PC-9 (cell line): ENCODE measurements at regions not wholly inside any gene's neighbourhood (a gene's known extent, or its start where the extent isn't known, plus 50 kb on each side); places are given as distances from the start of the nearest gene placed in this dataset.

Experiments used
- BruUV-seq: library from RNA; stranded (reverse); fragments of 400-500 nt; replicated peaks from 2 replicates; lab custom pipeline; 2021; lab: Mats Ljungman, UMichigan
- CTCF ChIA-PET: fragments of 300-600 bp; sonication (Branson Sonifier 250); formaldehyde crosslinking; loops from one replicate; lab custom pipeline; 2022; ENCODE audit warnings: antibody characterized with exemption; lab: Charles Lee
- POLR2A ChIA-PET: fragments of 300-600 bp; sonication (Branson Sonifier 250); formaldehyde crosslinking; loops from one replicate; lab custom pipeline; 2022; ENCODE audit warnings: antibody characterized with exemption; ENCODE audit not compliant: unreplicated experiment; lab: Charles Lee
- DNase-seq, 2 experiments: peaks; one replicate each; pipeline versions ENCODE4 v3.0.0 to v3.0.0-alpha.2; 2015 to 2022; ENCODE audit warnings: mixed read lengths in 1 of 2
- H2AFZ ChIP-seq: fragments of 200-600 bp; sonication (generic); 2 replicates; pipeline ENCODE4 v1.8.1; 2017; ENCODE audit warnings: antibody characterized with exemption
- H3F3A ChIP-seq: fragments of 200-600 bp; sonication (generic); 2 replicates; pipeline ENCODE4 v1.8.1; 2017; ENCODE audit warnings: antibody characterized with exemption, mild to moderate bottlenecking, low read depth; ENCODE audit not compliant: insufficient read depth
- H3K27ac ChIP-seq: fragments of 200-600 bp; sonication (generic); 2 replicates; pipeline ENCODE4 v1.6.1; 2016; ENCODE audit warnings: mixed run types
- H3K27me3 ChIP-seq: fragments of 200-600 bp; sonication (generic); 2 replicates; pipeline ENCODE4 v1.6.1; 2016; ENCODE audit warnings: low read depth, mixed run types; ENCODE audit not compliant: insufficient read depth
- H3K36me3 ChIP-seq: fragments of 200-600 bp; sonication (generic); 2 replicates; pipeline ENCODE4 v1.6.1; 2016; ENCODE audit warnings: low read depth, mixed run types
- H3K4me1 ChIP-seq: fragments of 200-600 bp; sonication (generic); replicated peaks from 2 replicates; pipeline ENCODE4 v1.6.1; 2016; ENCODE audit warnings: mixed run types; ENCODE audit not compliant: insufficient read depth
- H3K4me2 ChIP-seq: fragments of 200-600 bp; sonication (generic); 2 replicates; pipeline ENCODE4 v1.6.1; 2017; ENCODE audit warnings: mixed run types
- H3K4me3 ChIP-seq: fragments of 200-600 bp; sonication (generic); 2 replicates; pipeline ENCODE4 v1.6.1; 2016; ENCODE audit warnings: mixed run types
- H3K79me2 ChIP-seq: fragments of 200-600 bp; sonication (generic); 2 replicates; pipeline ENCODE4 v1.6.1; 2017; ENCODE audit warnings: low read depth, mixed run types
- H3K9me2 ChIP-seq: fragments of 200-600 bp; sonication (generic); 2 replicates; pipeline ENCODE4 v1.8.1; 2017; ENCODE audit warnings: mild to moderate bottlenecking; ENCODE audit not compliant: insufficient read depth
- H3K9me3 ChIP-seq: fragments of 200-600 bp; sonication (generic); 2 replicates; pipeline ENCODE4 v1.8.1; 2016; ENCODE audit warnings: low read depth; ENCODE audit not compliant: insufficient read depth
- H4K20me1 ChIP-seq: fragments of 200-600 bp; sonication (generic); 2 replicates; pipeline ENCODE4 v1.8.1; 2017; ENCODE audit not compliant: insufficient read depth
- EZH2 ChIP-seq: fragments of 200-600 bp; sonication (generic); IDR thresholded peaks from 2 replicates; pipeline ENCODE4 v1.8.0; 2017; ENCODE audit warnings: antibody characterized with exemption, low read depth
- intact Hi-C: fragments of 100-400 bp; cut with micrococcal nuclease; formaldehyde crosslinking; loops from one replicate; pipeline ENCODE4 v1.10.0; 2022; ENCODE audit not compliant: unreplicated experiment
- TF ChIP-seq, protein P1 (sequence below): fragments of 200-600 bp; sonication (generic); conservative IDR thresholded peaks from 2 replicates; pipeline ENCODE4 v1.6.1; 2017; ENCODE audit warnings: mixed run types, antibody characterized with exemption, mild to moderate bottlenecking, moderate library complexity

DNA sequence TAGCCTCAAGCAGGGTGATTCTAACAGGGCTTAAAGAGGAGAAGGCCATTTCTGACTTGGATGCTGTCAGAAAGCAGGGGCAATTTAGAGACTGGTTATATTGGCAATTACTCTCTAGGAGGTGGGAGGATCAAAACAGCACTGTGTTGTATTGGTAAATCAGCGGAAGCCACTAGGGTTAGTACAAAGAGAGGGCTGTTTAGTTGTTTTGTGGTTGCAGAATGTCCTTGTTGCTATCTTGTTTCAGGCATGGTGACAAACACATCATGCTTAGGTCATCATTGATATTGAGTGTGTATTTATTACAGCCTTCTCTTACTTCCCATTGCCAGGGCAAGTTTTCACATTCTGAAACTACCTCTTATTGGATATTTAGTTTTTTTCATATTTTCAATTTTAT is 165.3 kb downstream of the TAF11L14 start:
- H3K4me3 ChIP-seq: no peak overlapping the region
- no peaks in the 10 kb centered on the region for H3K9me3 ChIP-seq
- intact Hi-C loops: no loop called here
- no peak overlapping the region for H3K27ac ChIP-seq
- H4K20me1 ChIP-seq: no peaks in the 10 kb centered on the region
- no TSS peak for BruUV-seq
- no peak overlapping the region for H3K4me2 ChIP-seq
- H3K4me1 ChIP-seq: 0 out of 2 replicates have a peak, but pooled peaks cover 4% of the 10 kb centered on the region
- H3K36me3 ChIP-seq: no peaks in the 10 kb centered on the region
- DNase-seq: no peak
- ChIA-PET CTCF (no interaction called here), POLR2A (no interaction called here)
- no peaks in the 10 kb centered on the region for H3K79me2 ChIP-seq
- no peak overlapping the region for H2AFZ ChIP-seq
- H3K9me2 ChIP-seq: peaks cover 3% of the 10 kb centered on the region; the same call in 1 of the 2 replicates
- no peak for TF ChIP-seq EZH2
- TF ChIP-seq, protein P1, sequence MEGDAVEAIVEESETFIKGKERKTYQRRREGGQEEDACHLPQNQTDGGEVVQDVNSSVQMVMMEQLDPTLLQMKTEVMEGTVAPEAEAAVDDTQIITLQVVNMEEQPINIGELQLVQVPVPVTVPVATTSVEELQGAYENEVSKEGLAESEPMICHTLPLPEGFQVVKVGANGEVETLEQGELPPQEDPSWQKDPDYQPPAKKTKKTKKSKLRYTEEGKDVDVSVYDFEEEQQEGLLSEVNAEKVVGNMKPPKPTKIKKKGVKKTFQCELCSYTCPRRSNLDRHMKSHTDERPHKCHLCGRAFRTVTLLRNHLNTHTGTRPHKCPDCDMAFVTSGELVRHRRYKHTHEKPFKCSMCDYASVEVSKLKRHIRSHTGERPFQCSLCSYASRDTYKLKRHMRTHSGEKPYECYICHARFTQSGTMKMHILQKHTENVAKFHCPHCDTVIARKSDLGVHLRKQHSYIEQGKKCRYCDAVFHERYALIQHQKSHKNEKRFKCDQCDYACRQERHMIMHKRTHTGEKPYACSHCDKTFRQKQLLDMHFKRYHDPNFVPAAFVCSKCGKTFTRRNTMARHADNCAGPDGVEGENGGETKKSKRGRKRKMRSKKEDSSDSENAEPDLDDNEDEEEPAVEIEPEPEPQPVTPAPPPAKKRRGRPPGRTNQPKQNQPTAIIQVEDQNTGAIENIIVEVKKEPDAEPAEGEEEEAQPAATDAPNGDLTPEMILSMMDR: no peak
- H3K27me3 ChIP-seq: 0 out of 2 replicates have a peak, but pooled peaks cover 4% of the 10 kb centered on the region
- H3F3A ChIP-seq: no peaks in the 10 kb centered on the region

DNA sequence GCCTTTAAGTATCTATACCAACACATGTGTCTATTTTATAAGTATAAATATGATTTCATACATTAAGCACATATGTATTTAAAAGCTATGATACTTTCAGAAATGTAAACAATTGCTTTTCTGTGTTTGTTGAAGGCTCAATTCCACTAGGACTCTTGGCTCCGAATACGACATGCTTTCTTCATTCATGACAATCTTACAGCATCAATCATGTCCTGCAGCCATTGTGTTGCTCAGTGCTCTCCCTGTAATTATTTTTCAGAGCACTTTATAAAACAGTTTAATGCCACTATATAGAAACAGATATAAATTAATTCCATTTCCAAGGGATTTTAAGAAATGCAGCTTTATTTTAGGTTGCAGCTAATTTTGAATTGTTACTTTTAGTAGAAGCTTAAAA is 167.3 kb downstream of the TAF11L14 start:
- BruUV-seq: no TSS peak
- Histone ChIP-seq H2AFZ (no peak overlapping the region), H3K9me3 (no peaks in the 10 kb centered on the region), H3K27me3 (0 out of 2 replicates have a peak, but pooled peaks cover 4% of the 10 kb centered on the region), H3K4me3 (no peak overlapping the region), H3F3A (no peaks in the 10 kb centered on the region), H4K20me1 (no peaks in the 10 kb centered on the region), H3K4me1 (0 out of 2 replicates have a peak, but pooled peaks cover 4% of the 10 kb centered on the region), H3K9me2 (no peaks in the 10 kb centered on the region), H3K4me2 (no peak overlapping the region), H3K79me2 (no peaks in the 10 kb centered on the region), H3K36me3 (no peaks in the 10 kb centered on the region), H3K27ac (no peak overlapping the region)
- no peak for TF ChIP-seq EZH2
- TF ChIP-seq, protein P1: no peak
- POLR2A ChIA-PET: no interaction called here
- intact Hi-C loops: no loop called here
- CTCF ChIA-PET: no interaction called here
- no peak for DNase-seq

DNA sequence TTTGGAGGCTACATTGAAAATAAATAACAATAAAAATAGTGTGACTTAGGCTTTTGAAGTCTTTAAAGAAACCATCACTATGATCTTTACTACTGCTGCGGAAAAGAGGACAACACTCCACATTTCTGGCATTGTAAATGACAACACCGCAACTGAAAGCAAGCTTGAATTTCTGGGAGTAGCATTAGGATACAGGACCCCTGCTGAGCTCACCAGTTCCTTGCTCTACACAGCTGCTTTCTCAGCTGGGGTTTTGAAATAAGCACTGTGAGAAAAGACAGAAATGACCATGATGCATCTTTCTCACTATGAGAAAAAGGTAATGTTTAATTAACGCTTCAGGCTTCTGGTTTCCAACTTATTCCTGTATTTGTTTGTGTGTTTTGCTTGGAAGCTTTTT is 168.0 kb downstream of the TAF11L14 start:
- ChIA-PET CTCF (no interaction called here), POLR2A (no interaction called here)
- TF ChIP-seq, protein P1: no peak
- no peak for TF ChIP-seq EZH2
- BruUV-seq: no TSS peak
- no peaks in the 10 kb centered on the region for H3K9me2 ChIP-seq
- intact Hi-C loops: no loop called here
- 0 out of 2 replicates have a peak, but pooled peaks cover 1% of the 10 kb centered on the region for H3K4me1 ChIP-seq
- H3K27ac ChIP-seq: no peak overlapping the region
- H3K4me3 ChIP-seq: no peak overlapping the region
- no peaks in the 10 kb centered on the region for H3K36me3 ChIP-seq
- no peaks in the 10 kb centered on the region for H4K20me1 ChIP-seq
- H3K79me2 ChIP-seq: no peaks in the 10 kb centered on the region
- no peak for DNase-seq
- no peak overlapping the region for H2AFZ ChIP-seq
- 0 out of 2 replicates have a peak, but pooled peaks cover 4% of the 10 kb centered on the region for H3K27me3 ChIP-seq
- H3K4me2 ChIP-seq: no peak overlapping the region
- H3F3A ChIP-seq: no peaks in the 10 kb centered on the region
- no peaks in the 10 kb centered on the region for H3K9me3 ChIP-seq
